HCT116 (cell line): ENCODE measurements at regions not wholly inside any gene's neighbourhood (a gene's known extent, or its start where the extent isn't known, plus 50 kb on each side); places are given as distances from the start of the nearest gene placed in this dataset.

Experiments used
- EZH2 ChIP-seq: fragments of 200-600 bp; sonication (generic); IDR thresholded peaks from 2 replicates; pipeline ENCODE4 v1.6.1; 2017; ENCODE audit warnings: antibody characterized with exemption, mixed run types
- EZH2phosphoT487 ChIP-seq: fragments of 200-600 bp; IDR thresholded peaks from 2 replicates; pipeline ENCODE4 v1.6.1; 2018; ENCODE audit warnings: antibody characterized with exemption, borderline replicate concordance
- POLR2AphosphoS5 ChIP-seq: IDR thresholded peaks from 2 replicates; pipeline ENCODE4 v1.6.1; 2011; ENCODE audit warnings: mild to moderate bottlenecking, low read depth, low read length, moderate library complexity
- TF ChIP-seq, protein P1 (sequence below): IDR thresholded peaks from 2 replicates; pipeline ENCODE4 v1.6.1; 2012
- TF ChIP-seq, protein P2 (sequence below), 3 experiments: fragments of 200-600 bp in 1 of 3; sonication (generic) in 1 of 3; IDR thresholded peaks in 2 of 3; conservative IDR thresholded peaks in 1 of 3; 2 replicates each; pipeline ENCODE4 v1.5.1; 2012 to 2017; ENCODE audit warnings: low read depth in 2 of 3, low read length in 2 of 3, antibody characterized with exemption in 1 of 3, borderline replicate concordance in 1 of 3, control low read depth in 1 of 3, mild to moderate bottlenecking in 1 of 3, mixed read lengths in 1 of 3, mixed run types in 1 of 3, moderate library complexity in 1 of 3; ENCODE audit not compliant: insufficient read depth in 1 of 3

DNA sequence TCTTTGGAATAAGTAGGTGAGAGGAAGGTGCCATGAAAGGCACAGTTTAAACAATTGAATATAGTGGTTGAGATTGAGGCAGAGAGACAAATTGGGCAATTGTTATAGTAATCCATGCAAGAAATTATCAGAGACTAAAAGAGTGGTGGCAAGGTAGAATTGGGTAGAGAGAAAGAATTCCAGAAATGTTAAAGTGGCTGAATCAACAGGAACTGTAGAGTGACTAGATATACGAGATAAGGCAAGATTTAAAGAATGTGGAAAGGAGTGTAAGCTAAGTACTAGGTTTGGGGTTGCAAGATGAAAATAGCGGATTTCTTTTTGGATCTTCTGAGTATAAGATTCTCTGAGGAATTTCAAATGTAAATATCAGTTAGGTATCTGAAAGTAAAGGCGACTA, 285.2 kb downstream of the DMRTA1 start:
- TF ChIP-seq, protein P1, sequence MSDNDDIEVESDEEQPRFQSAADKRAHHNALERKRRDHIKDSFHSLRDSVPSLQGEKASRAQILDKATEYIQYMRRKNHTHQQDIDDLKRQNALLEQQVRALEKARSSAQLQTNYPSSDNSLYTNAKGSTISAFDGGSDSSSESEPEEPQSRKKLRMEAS: no peak
- TF ChIP-seq POLR2AphosphoS5 (no peak), EZH2 (no peak), EZH2phosphoT487 (no peak)
- TF ChIP-seq, protein P2, sequence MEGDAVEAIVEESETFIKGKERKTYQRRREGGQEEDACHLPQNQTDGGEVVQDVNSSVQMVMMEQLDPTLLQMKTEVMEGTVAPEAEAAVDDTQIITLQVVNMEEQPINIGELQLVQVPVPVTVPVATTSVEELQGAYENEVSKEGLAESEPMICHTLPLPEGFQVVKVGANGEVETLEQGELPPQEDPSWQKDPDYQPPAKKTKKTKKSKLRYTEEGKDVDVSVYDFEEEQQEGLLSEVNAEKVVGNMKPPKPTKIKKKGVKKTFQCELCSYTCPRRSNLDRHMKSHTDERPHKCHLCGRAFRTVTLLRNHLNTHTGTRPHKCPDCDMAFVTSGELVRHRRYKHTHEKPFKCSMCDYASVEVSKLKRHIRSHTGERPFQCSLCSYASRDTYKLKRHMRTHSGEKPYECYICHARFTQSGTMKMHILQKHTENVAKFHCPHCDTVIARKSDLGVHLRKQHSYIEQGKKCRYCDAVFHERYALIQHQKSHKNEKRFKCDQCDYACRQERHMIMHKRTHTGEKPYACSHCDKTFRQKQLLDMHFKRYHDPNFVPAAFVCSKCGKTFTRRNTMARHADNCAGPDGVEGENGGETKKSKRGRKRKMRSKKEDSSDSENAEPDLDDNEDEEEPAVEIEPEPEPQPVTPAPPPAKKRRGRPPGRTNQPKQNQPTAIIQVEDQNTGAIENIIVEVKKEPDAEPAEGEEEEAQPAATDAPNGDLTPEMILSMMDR (IDR thresholded peaks at IDR 0.05 in 2 of 3, conservative IDR thresholded peaks at IDR 0.05 in 1 of 3; ENCODE audit: borderline replicate concordance in 1 of 3, insufficient read depth in 1 of 3, low read depth in 2 of 3, low read length in 2 of 3): no peak
